KMS-11 (cell line): ENCODE measurements at regions not wholly inside any gene's neighbourhood (a gene's known extent, or its start where the extent isn't known, plus 50 kb on each side); places are given as distances from the start of the nearest gene placed in this dataset.

Experiments used
- H2AFZ ChIP-seq: fragments of 200-600 bp; sonication (generic); 2 replicates; pipeline ENCODE4 v1.6.1; 2016; ENCODE audit warnings: antibody characterized with exemption, mixed run types, low read depth
- H3K27ac ChIP-seq: fragments of 200-600 bp; sonication (generic); 2 replicates; pipeline ENCODE4 v1.6.1; 2016; ENCODE audit warnings: mild to moderate bottlenecking, mixed run types
- H3K27me3 ChIP-seq: fragments of 200-600 bp; sonication (generic); 2 replicates; pipeline ENCODE4 v1.6.1; 2017; ENCODE audit warnings: mild to moderate bottlenecking, low read depth, mixed run types, moderate library complexity; ENCODE audit not compliant: insufficient read depth
- H3K36me3 ChIP-seq: fragments of 200-600 bp; sonication (generic); 2 replicates; pipeline ENCODE4 v1.6.1; 2017; ENCODE audit warnings: mild to moderate bottlenecking, mixed run types; ENCODE audit not compliant: insufficient read depth
- H3K4me1 ChIP-seq: fragments of 200-600 bp; sonication (generic); 2 replicates; pipeline ENCODE4 v1.6.1; 2016; ENCODE audit warnings: mild to moderate bottlenecking, low read depth, mixed run types; ENCODE audit not compliant: poor library complexity, severe bottlenecking
- H3K4me2 ChIP-seq: fragments of 200-600 bp; sonication (generic); 2 replicates; pipeline ENCODE4 v1.7.0; 2016; ENCODE audit warnings: mild to moderate bottlenecking, mixed run types
- H3K4me3 ChIP-seq: fragments of 200-600 bp; sonication (generic); IDR thresholded peaks from 2 replicates; pipeline ENCODE4 v1.6.1; 2017; ENCODE audit warnings: low read depth, low read length, mixed read lengths; ENCODE audit not compliant: insufficient read depth
- H3K79me2 ChIP-seq: fragments of 200-600 bp; sonication (generic); 2 replicates; pipeline ENCODE4 v1.6.1; 2016; ENCODE audit warnings: low read depth, mixed run types; ENCODE audit not compliant: insufficient read depth
- H3K9ac ChIP-seq: fragments of 200-600 bp; sonication (generic); 2 replicates; pipeline ENCODE4 v1.6.1; 2016; ENCODE audit warnings: mild to moderate bottlenecking, mixed run types
- H4K20me1 ChIP-seq: fragments of 200-600 bp; sonication (generic); 2 replicates; pipeline ENCODE4 v1.6.1; 2016; ENCODE audit warnings: mild to moderate bottlenecking, mixed run types; ENCODE audit not compliant: insufficient read depth
- TF ChIP-seq, protein P1 (sequence below): fragments of 200-600 bp; sonication (generic); conservative IDR thresholded peaks from 2 replicates; pipeline ENCODE4 v1.6.1; 2017; ENCODE audit warnings: low read depth, mild to moderate bottlenecking, antibody characterized with exemption, low read length, moderate library complexity, mixed read lengths

GRCh38 chr12:128088926-128089325, 178.0 kb upstream of the TMEM132C start:
- Histone ChIP-seq H3K27me3 (no peaks in the 10 kb centered on the region), H4K20me1 (no peaks in the 10 kb centered on the region), H3K79me2 (no peaks in the 10 kb centered on the region), H3K4me3 (no peak overlapping the region), H3K9ac (no peak overlapping the region), H3K27ac (no peak overlapping the region), H3K4me1 (no peaks in the 10 kb centered on the region), H3K36me3 (no peaks in the 10 kb centered on the region), H2AFZ (no peak overlapping the region), H3K4me2 (no peak overlapping the region)
- TF ChIP-seq, protein P1, sequence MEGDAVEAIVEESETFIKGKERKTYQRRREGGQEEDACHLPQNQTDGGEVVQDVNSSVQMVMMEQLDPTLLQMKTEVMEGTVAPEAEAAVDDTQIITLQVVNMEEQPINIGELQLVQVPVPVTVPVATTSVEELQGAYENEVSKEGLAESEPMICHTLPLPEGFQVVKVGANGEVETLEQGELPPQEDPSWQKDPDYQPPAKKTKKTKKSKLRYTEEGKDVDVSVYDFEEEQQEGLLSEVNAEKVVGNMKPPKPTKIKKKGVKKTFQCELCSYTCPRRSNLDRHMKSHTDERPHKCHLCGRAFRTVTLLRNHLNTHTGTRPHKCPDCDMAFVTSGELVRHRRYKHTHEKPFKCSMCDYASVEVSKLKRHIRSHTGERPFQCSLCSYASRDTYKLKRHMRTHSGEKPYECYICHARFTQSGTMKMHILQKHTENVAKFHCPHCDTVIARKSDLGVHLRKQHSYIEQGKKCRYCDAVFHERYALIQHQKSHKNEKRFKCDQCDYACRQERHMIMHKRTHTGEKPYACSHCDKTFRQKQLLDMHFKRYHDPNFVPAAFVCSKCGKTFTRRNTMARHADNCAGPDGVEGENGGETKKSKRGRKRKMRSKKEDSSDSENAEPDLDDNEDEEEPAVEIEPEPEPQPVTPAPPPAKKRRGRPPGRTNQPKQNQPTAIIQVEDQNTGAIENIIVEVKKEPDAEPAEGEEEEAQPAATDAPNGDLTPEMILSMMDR, result no peak

GRCh38 chr12:128089961-128090360, 177.0 kb upstream of the TMEM132C start:
- no peak overlapping the region for H3K9ac ChIP-seq
- no peaks in the 10 kb centered on the region for H3K4me1 ChIP-seq
- H3K79me2 ChIP-seq, result no peaks in the 10 kb centered on the region
- no peaks in the 10 kb centered on the region for H3K36me3 ChIP-seq
- no peaks in the 10 kb centered on the region for H3K27me3 ChIP-seq
- no peak overlapping the region for H3K4me2 ChIP-seq
- no peaks in the 10 kb centered on the region for H4K20me1 ChIP-seq
- TF ChIP-seq, protein P1, result no peak
- H3K27ac ChIP-seq, result no peak overlapping the region
- no peak overlapping the region for H2AFZ ChIP-seq
- no peak overlapping the region for H3K4me3 ChIP-seq

- H3K36me3 ChIP-seq, result no peaks in the 10 kb centered on the region
- no peaks in the 10 kb centered on the region for H4K20me1 ChIP-seq
Observed at GRCh38 chr12:128091101-128091720, 175.8 kb upstream of the TMEM132C start.

GRCh38 chr12:128091951-128092382, 175.0 kb upstream of the TMEM132C start:
- Histone ChIP-seq H2AFZ (no peak overlapping the region), H3K4me1 (no peaks in the 10 kb centered on the region), H3K27ac (no peak overlapping the region), H3K36me3 (no peaks in the 10 kb centered on the region), H3K27me3 (no peaks in the 10 kb centered on the region), H3K9ac (no peak overlapping the region), H3K4me3 (no peak overlapping the region), H3K79me2 (no peaks in the 10 kb centered on the region), H3K4me2 (no peak overlapping the region), H4K20me1 (no peaks in the 10 kb centered on the region)
- TF ChIP-seq, protein P1, result no peak

More at GRCh38 chr12:128091101-128091720, 175.8 kb upstream of the TMEM132C start:
- Histone ChIP-seq H2AFZ (no peak overlapping the region), H3K79me2 (no peaks in the 10 kb centered on the region), H3K4me2 (no peak overlapping the region), H3K27me3 (no peaks in the 10 kb centered on the region), H3K4me1 (no peaks in the 10 kb centered on the region), H3K4me3 (no peak overlapping the region), H3K9ac (no peak overlapping the region), H3K27ac (no peak overlapping the region)
- TF ChIP-seq, protein P1, result no peak
